HG03066 (cell line): ENCODE measurements at regions not wholly inside any gene's neighbourhood (a gene's known extent, or its start where the extent isn't known, plus 50 kb on each side); places are given as distances from the start of the nearest gene placed in this dataset.
"Not testable (repeated sequence)": the region's sequence is repeated elsewhere in the genome, so short reads cannot be mapped to it uniquely, and the experiment has no call there.

Source experiments
- ATAC-seq: cut with Tn5 transposase; IDR thresholded peaks from one replicate; pipeline ENCODE4 v1.9.1; 2021; ENCODE audit warnings: low read depth; ENCODE audit not compliant: unreplicated experiment

GRCh38 chr2:176423819-176424218 lies 154.6 kb downstream of the MTX2 start:
- ATAC-seq, result no peak

DNA sequence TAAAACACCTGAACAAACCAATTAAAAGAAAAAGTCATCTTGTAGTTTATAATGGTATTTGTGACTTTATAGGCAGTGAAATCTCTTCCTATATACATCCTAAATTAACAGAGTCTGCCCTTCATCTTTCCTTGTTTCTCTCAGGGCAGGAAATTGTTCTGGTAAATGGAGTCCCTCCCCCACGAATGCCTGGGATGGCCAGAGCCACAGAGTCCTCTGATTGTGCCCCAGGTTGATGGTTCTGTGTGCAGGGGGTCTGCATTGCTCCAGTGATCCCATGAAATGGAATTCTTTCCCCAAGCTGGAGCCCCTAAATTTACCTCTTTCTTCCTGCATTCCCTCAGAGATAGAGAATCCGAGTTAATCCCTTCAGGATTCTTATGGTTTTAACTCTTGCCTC lies 155.5 kb downstream of the MTX2 start:
- ATAC-seq, result no peak

DNA sequence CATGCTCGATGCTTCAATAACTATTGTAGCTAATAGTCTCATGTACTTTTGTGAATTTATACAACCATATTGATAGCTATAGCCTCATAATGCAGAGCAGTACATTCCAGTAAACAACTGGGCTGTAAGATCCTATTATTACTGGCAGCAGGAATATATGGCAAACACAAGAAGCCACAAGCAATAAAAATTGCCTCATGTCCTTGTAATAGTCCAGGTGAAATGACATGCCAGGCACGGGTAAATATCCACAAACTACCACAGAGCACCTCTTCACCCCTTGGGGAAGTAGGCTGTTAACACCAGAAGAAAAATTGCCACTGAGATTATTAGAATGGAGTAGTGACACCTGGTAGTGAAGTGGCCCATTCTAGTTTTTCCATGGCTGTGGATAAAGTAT lies 158.3 kb downstream of the MTX2 start:
- no peak for ATAC-seq

GRCh38 chr2:176428944-176429469 lies 159.8 kb downstream of the MTX2 start:
- not testable (repeated sequence) for ATAC-seq

DNA sequence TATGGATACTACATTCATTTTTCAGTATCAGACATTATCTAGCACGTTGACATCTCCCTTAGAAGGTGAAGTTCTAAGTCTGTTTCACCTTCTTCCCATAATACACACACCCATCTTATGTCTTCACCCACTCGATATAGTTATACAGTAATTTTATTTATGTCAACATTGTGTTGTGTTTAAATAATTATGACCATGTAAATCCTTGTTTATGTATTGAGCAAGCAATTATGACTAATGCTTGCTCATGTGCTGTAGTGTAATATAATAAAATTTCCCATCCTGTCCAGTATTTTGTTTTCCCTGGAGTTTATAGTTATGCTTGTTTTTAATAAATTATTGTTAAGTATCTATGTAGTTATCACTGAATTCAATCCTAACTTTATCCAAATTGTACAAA lies 163.2 kb downstream of the MTX2 start:
- no peak for ATAC-seq

- no peak for ATAC-seq
These were observed 166.5 kb downstream of the MTX2 start for GRCh38 chr2:176435729-176436128.

GRCh38 chr2:176443946-176444345 lies 174.7 kb downstream of the MTX2 start:
- no peak for ATAC-seq

GRCh38 chr2:176445956-176446355 lies 176.7 kb downstream of the MTX2 start:
- ATAC-seq, result no peak

DNA sequence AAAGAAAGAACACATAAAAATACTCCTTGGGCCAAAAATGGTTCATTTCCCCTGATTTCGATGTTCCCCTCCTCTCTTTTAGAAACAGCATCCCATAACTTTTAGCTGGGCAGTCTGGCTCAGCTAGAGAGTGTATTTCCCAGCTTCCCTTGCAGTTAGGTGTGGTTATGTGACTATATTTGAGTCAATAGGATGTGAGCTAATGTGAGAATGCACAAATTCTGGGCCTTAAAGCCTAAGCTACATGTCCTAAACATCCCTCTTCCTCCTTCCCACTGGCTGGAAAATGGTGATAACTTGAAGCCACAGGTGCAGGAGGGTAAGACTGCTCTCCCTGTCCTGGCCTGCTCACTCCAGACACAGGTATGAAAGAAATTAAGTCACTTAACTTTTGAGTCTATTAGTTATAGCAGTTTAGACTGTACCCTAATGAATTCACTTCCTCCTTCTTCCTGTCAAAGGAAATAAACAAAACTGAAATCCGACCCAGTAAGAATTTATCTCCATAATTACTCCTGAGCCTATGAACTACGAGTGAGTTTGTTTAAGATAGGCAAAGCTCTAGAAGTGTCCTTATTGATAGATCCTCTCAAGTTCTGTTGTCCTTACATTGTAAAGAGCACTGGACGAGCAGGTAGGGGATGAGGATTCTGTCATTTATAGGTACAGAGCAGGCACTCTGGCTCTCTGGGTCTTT lies 177.6 kb downstream of the MTX2 start:
- no peak for ATAC-seq

- ATAC-seq, result no peak
These were observed 178.4 kb downstream of the MTX2 start for GRCh38 chr2:176447616-176448015.

DNA sequence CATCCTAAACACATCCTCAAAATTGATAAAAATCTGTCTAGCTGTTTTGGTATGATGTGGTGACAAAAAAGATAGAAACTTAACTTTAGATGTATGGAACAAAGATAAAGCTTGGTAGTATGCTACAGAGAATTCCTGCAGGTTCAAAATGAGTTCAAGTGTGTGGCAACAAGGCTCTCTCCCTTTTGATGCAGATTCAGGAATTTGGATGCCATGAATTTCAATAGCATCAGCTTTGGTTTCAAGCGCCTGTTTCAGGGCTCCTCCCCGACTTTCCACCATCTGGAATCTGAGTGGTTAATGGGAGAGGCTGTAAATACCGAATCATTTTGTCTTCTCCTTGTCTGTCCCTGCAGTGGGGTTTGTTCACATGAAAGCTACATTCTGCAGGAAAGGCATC lies 180.6 kb downstream of the MTX2 start:
- ATAC-seq, result no peak

DNA sequence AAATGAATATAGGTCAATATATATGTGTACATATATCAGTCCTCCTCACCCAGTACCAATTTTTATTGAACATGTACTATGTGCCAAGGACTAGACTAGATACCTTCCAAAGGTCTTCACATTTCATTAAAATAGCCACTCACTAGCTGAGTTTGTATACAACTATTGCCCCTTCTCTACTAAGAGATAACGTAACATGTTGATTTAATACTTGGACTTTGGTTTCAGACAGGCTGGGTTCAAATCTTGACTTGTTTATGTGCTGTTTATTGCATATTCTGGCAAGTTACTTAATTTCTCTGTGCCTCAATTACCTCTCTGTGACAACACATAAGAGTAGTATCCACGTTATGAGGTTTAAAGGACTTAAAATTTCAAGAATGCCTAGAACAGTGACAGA lies 184.5 kb downstream of the MTX2 start:
- ATAC-seq, result no peak

- peak; percentile 84 for ATAC-seq
These were observed 185.9 kb downstream of the MTX2 start for GRCh38 chr2:176454893-176455815.

GRCh38 chr2:176455816-176456291 lies 186.6 kb downstream of the MTX2 start:
- ATAC-seq, result no peak

DNA sequence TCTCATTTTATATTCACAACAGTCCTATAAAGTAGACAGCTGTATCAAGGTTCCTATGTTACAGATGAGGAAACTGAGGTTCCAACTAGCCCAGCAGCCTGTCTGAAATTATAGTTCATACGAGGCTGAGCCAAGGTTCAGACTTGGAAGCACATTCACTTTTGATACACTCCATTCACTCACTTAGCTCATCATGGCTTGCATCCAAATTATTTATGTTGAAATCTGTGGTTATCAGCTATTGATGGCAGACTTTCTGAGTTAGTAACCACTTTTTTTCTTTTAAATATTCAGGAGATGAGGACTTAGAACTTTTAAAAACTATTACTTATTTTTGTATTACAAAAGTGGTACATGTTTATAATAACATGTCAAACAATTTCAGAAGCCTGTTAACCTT lies 188.2 kb downstream of the MTX2 start:
- ATAC-seq, result no peak

DNA sequence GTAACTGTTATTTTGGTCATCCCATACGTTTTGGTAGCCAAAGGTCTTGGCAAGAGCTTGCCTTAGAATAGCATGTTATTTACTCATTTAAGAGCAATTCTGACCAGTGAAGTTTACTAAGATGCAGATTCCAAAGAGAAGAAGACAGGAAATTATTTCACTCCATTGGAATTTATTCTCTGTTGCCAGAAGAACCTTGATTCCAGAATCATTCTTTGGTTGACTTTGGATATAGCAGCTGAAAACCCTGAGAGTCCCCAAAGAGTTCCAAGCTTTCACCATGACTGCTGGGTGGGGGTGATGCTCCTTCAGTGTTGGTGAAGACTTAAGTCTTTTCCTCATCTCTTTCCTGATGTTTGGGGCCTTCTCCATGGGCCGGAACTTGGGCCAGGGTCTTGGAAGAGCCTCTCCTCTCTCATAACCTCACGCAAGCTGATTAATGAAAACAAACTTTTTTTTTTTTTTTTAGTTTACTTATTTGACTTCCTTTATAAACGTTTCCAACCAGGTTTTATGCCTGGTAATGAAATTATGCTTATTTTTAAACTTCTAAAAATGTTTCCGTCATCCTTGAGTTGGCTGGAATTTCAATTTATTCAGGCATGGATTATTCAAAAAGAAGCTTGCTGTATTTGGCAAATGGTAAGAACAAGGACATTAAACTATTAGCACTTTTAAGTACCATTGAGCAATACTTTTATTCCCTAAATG lies 192.0 kb downstream of the MTX2 start:
- ATAC-seq, result no peak

- no peak for ATAC-seq
These were observed 192.8 kb downstream of the MTX2 start for GRCh38 chr2:176461809-176462670.

DNA sequence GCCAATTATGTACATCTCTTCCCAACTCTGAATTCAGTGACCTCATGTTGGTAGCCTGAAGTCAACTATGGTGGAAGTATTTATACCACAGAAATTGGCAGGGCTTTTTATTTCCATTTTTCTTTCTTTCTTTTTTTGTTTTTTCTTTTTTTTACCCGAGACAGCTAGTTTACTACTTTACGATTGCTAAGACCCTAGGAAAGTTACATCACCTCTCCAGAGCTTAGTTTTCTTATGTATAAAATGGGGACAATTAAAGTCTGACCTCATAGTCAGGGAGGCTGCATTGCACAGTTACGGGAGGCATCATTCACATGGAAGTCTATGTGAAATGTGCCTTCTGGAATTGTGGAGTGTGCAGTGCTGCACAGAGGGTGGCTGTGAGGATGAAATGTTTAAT lies 194.3 kb downstream of the MTX2 start:
- no peak for ATAC-seq

GRCh38 chr2:176464886-176465564 lies 195.8 kb downstream of the MTX2 start:
- no peak for ATAC-seq
